H9 (cell line): ENCODE measurements at regions not wholly inside any gene's neighbourhood (a gene's known extent, or its start where the extent isn't known, plus 50 kb on each side); places are given as distances from the start of the nearest gene placed in this dataset.

Source experiments
- DNase-seq: peaks from one replicate; pipeline ENCODE4 v3.0.0-alpha.2; 2017
- H2AFZ ChIP-seq: one replicate; pipeline ENCODE4 v1.6.1; 2013; ENCODE audit warnings: mild to moderate bottlenecking, low read length, control low read depth, moderate library complexity
- H2AK5ac ChIP-seq: 2 replicates; pipeline ENCODE4 v1.6.1; 2013; ENCODE audit warnings: low read length, control low read depth, mixed read lengths; ENCODE audit not compliant: insufficient read length
- H2BK120ac ChIP-seq: one replicate; pipeline ENCODE4 v1.6.1; 2013; ENCODE audit warnings: low read depth, mild to moderate bottlenecking, low read length, control low read depth, inconsistent platforms; ENCODE audit not compliant: poor library complexity, severe bottlenecking
- H2BK12ac ChIP-seq: 2 replicates; pipeline ENCODE4 v1.6.1; 2013; ENCODE audit warnings: low read length, control low read depth, mixed read lengths, low read depth; ENCODE audit not compliant: insufficient read length
- H2BK15ac ChIP-seq: 2 replicates; pipeline ENCODE4 v1.6.1; 2013; ENCODE audit warnings: low read depth, low read length, control low read depth
- H2BK20ac ChIP-seq: one replicate; pipeline ENCODE4 v1.6.1; 2013; ENCODE audit warnings: low read depth, mild to moderate bottlenecking, low read length, control low read depth, inconsistent platforms; ENCODE audit not compliant: poor library complexity, severe bottlenecking
- H2BK5ac ChIP-seq: 2 replicates; pipeline ENCODE4 v1.6.1; 2013; ENCODE audit warnings: low read length, control low read depth, mixed read lengths; ENCODE audit not compliant: insufficient read length
- H3K14ac ChIP-seq: 2 replicates; pipeline ENCODE4 v1.6.1; 2013; ENCODE audit warnings: low read length, control low read depth; ENCODE audit not compliant: insufficient read depth
- H3K18ac ChIP-seq: 2 replicates; pipeline ENCODE4 v1.6.1; 2013; ENCODE audit warnings: low read depth, mild to moderate bottlenecking, mixed read lengths, low read length, control low read depth; ENCODE audit not compliant: insufficient read length
- H3K23ac ChIP-seq: 2 replicates; pipeline ENCODE4 v1.6.1; 2013; ENCODE audit warnings: low read length, control low read depth, mixed read lengths, low read depth; ENCODE audit not compliant: insufficient read length
- H3K23me2 ChIP-seq: 2 replicates; pipeline ENCODE4 v1.6.1; 2013; ENCODE audit warnings: low read depth, mild to moderate bottlenecking, mixed read lengths, low read length, control low read depth; ENCODE audit not compliant: insufficient read length, poor library complexity, severe bottlenecking
- H3K27ac ChIP-seq: 2 replicates; pipeline ENCODE4 v1.5.1; 2013; ENCODE audit warnings: low read length, control low read depth, mixed read lengths, low read depth; ENCODE audit not compliant: insufficient read length
- H3K27me3 ChIP-seq: 2 replicates; pipeline ENCODE4 v1.6.1; 2013; ENCODE audit warnings: low read length, control low read depth, inconsistent platforms; ENCODE audit not compliant: insufficient read depth
- H3K4ac ChIP-seq: 2 replicates; pipeline ENCODE4 v1.6.1; 2013; ENCODE audit warnings: low read depth, mild to moderate bottlenecking, control low read depth, inconsistent platforms, low read length, moderate library complexity
- H3K4me1 ChIP-seq: 2 replicates; pipeline ENCODE4 v1.6.1; 2013; ENCODE audit warnings: low read length, control low read depth, inconsistent platforms; ENCODE audit not compliant: insufficient read depth
- H3K4me2 ChIP-seq: 2 replicates; pipeline ENCODE4 v1.6.1; 2013; ENCODE audit warnings: low read length, control low read depth, mixed read lengths; ENCODE audit not compliant: insufficient read length, insufficient read depth
- H3K56ac ChIP-seq: 2 replicates; pipeline ENCODE4 v1.6.1; 2013; ENCODE audit warnings: low read depth, mild to moderate bottlenecking, mixed read lengths, low read length, control low read depth; ENCODE audit not compliant: insufficient read length
- H3K79me1 ChIP-seq: 2 replicates; pipeline ENCODE4 v1.6.1; 2013; ENCODE audit warnings: low read depth, mild to moderate bottlenecking, moderate library complexity, low read length, control low read depth, inconsistent platforms; ENCODE audit not compliant: insufficient read depth, poor library complexity, severe bottlenecking
- H3K79me2 ChIP-seq: 2 replicates; pipeline ENCODE4 v1.6.1; 2013; ENCODE audit warnings: low read length, control low read depth, inconsistent platforms; ENCODE audit not compliant: insufficient read depth
- H3K9ac ChIP-seq: 2 replicates; pipeline ENCODE4 v1.6.1; 2013; ENCODE audit warnings: low read length, control low read depth, mixed read lengths; ENCODE audit not compliant: insufficient read length; ENCODE audit errors: extremely low read depth
- H3K9me3 ChIP-seq: one replicate; pipeline ENCODE4 v1.6.1; 2013; ENCODE audit warnings: low read depth, low read length, inconsistent platforms; ENCODE audit not compliant: control insufficient read depth
- H3T11ph ChIP-seq: one replicate; pipeline ENCODE4 v1.6.1; 2013; ENCODE audit warnings: mild to moderate bottlenecking, low read length, control low read depth, inconsistent platforms
- H4K20me1 ChIP-seq: one replicate; pipeline ENCODE4 v1.6.1; 2013; ENCODE audit not compliant: control insufficient read depth, insufficient read length, insufficient read depth
- H4K5ac ChIP-seq: 2 replicates; pipeline ENCODE4 v1.6.1; 2013; ENCODE audit warnings: low read depth, mild to moderate bottlenecking, mixed read lengths, low read length, control low read depth; ENCODE audit not compliant: insufficient read length
- H4K8ac ChIP-seq: replicated peaks from 2 replicates; pipeline ENCODE4 v1.6.1; 2013; ENCODE audit warnings: low read length, control low read depth, mixed read lengths, low read depth; ENCODE audit not compliant: insufficient read length
- H4K91ac ChIP-seq: 2 replicates; pipeline ENCODE4 v1.6.1; 2013; ENCODE audit warnings: low read depth, mild to moderate bottlenecking, moderate library complexity, mixed read lengths, low read length, control low read depth; ENCODE audit not compliant: insufficient read length
- H3K27ac Mint-ChIP-seq, 3 experiments: 2 replicates in 2 of 3; 3 replicates in 1 of 3; pipeline ENCODE4 v1.8.0; 2020 to 2021; ENCODE audit warnings: mixed read lengths in 3 of 3, mild to moderate bottlenecking in 1 of 3, moderate library complexity in 1 of 3
- H3K27me3 Mint-ChIP-seq: 2 replicates; pipeline ENCODE4 v1.8.0; 2021; ENCODE audit warnings: low read depth, mild to moderate bottlenecking, moderate library complexity, mixed read lengths
- H3K36me3 Mint-ChIP-seq, 3 experiments: 2 replicates in 2 of 3; 3 replicates in 1 of 3; pipeline ENCODE4 v1.8.0; 2020 to 2021; ENCODE audit warnings: low read depth in 3 of 3, mixed read lengths in 3 of 3; ENCODE audit not compliant: insufficient read depth in 1 of 3
- H3K4me1 Mint-ChIP-seq, 2 experiments: 2 replicates each; pipeline ENCODE4 v1.8.0; 2020; ENCODE audit warnings: mixed read lengths in 2 of 2
- H3K4me3 Mint-ChIP-seq, 2 experiments: 2 replicates in 1 of 2; 3 replicates in 1 of 2; pipeline ENCODE4 v1.8.0; 2020 to 2021; ENCODE audit warnings: mild to moderate bottlenecking in 2 of 2, mixed read lengths in 2 of 2, moderate library complexity in 1 of 2
- H3K9me3 Mint-ChIP-seq, 2 experiments: 2 replicates in 1 of 2; 3 replicates in 1 of 2; pipeline ENCODE4 v1.8.0; 2020; ENCODE audit warnings: mild to moderate bottlenecking in 2 of 2, mixed read lengths in 2 of 2, moderate library complexity in 1 of 2
- CTCF ChIP-seq: fragments of 200-600 bp; sonication (generic); conservative IDR thresholded peaks from 3 replicates; pipeline ENCODE4 v1.8.0; 2021; ENCODE audit warnings: antibody characterized with exemption, mild to moderate bottlenecking
- WGBS: extraction: QIAGEN DNeasy Blood & Tissue Kit; methylation state at CpG from one replicate; pipeline ENCODE4 v1.1.7; 2013; ENCODE audit warnings: missing lambda C conversion rate, low lambda C conversion rate, mixed read lengths; ENCODE audit not compliant: insufficient read length; ENCODE audit errors: extremely low coverage; 5-methylcytosine and 5-hydroxymethylcytosine counted together

DNA sequence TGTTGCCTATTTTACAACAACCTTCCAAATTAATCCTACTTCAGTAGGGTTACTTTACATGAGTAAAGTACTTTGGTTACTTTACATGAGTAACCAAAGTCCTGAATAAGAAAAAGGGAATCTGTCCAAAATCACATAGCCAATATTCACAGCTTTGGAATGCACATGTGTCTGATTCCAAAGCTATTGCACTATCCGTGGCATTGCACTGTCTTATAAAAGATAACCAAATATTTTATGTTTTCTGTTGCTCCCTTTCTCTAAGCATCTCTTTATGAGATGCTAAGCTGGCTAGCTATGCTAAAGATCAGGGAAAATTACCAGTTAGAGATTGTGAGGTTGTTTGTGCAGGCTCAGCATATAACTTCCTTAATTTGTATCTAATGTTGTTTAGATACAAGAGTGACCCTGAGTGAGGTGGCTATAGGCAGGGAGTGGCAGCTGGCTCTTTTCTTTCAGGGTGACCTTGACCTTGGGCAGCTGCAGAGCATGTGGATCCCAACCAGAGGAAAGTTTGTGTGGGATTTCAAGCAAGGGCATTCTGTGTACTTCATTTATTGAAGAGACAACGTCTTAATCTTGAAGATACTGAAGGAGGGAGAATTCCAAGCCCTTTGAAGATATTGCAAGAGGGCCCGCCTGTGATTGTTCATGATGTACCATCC lies 366.1 kb upstream of the ANKRD30A start:
- Mint-ChIP-seq H3K27ac (no peak overlapping the region), H3K9me3 (no peaks in the 10 kb centered on the region)
- H2BK15ac ChIP-seq: no peak overlapping the region

More for the DNA sequence above, 366.1 kb upstream of the ANKRD30A start:
- no peaks in the 10 kb centered on the region for H3K9me3 ChIP-seq
- no peaks in the 10 kb centered on the region for H3K27me3 Mint-ChIP-seq
- no peak overlapping the region for H3K18ac ChIP-seq
- no peak overlapping the region for H3K9ac ChIP-seq
- H3K27me3 ChIP-seq: no peaks in the 10 kb centered on the region
- WGBS: no CpG with 5 or more reads among the region's 3 CpGs
- H3K79me1 ChIP-seq: no peaks in the 10 kb centered on the region
- no peak overlapping the region for H3K4ac ChIP-seq
- H3K27ac ChIP-seq: no peak overlapping the region
- H3K36me3 Mint-ChIP-seq: no peaks in the 10 kb centered on the region
- H3T11ph ChIP-seq: no peak overlapping the region
- no peak overlapping the region for H3K14ac ChIP-seq
- H2AFZ ChIP-seq: no peak overlapping the region
- DNase-seq: no peak
- H3K79me2 ChIP-seq: no peaks in the 10 kb centered on the region
- H3K23ac ChIP-seq: no peak overlapping the region
- H4K20me1 ChIP-seq: no peaks in the 10 kb centered on the region
- H2BK5ac ChIP-seq: no peak overlapping the region
- no peak overlapping the region for H3K56ac ChIP-seq
- no peak overlapping the region for H4K8ac ChIP-seq
- H2AK5ac ChIP-seq: no peak overlapping the region
- H4K91ac ChIP-seq: no peak overlapping the region
- H3K4me1 Mint-ChIP-seq: no peaks in the 10 kb centered on the region
- no peak overlapping the region for H2BK20ac ChIP-seq
- TF ChIP-seq CTCF: no peak
- no peaks in the 10 kb centered on the region for H3K4me1 ChIP-seq
- H3K4me2 ChIP-seq: no peak overlapping the region
- no peaks in the 10 kb centered on the region for H3K23me2 ChIP-seq
- H4K5ac ChIP-seq: no peak overlapping the region
- H3K4me3 Mint-ChIP-seq: no peak overlapping the region
- no peak overlapping the region for H2BK120ac ChIP-seq
- H2BK12ac ChIP-seq: no peak overlapping the region
